ENCODE measurements at regions not wholly inside any gene's neighbourhood (a gene's known extent, or its start where the extent isn't known, plus 50 kb on each side); places are given as distances from the start of the nearest gene placed in this dataset.
A peak's percentile ranks its signal among the peaks of the same experiment; 100 is the strongest.

DNA sequence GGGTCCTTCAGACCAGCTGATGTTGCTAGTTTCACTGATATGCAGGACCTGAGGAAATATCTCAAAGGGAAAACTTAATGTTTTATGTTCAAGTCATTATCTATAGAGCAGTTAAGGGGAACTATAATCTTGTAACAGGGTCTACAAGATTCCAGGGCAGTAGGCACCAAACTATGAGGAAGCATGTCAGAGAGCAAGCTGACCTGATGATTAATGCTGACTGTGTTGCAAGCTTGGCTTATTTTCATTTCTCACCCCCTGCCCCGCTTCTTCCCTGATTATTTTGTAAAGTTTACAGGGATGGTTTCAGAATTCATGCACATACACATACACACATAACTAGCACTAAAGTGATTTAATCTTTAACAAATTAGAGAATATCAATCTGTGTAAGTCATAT is 84.3 kb upstream of the CACNA2D1 start:
- DNase-seq, result peak in 1 of 3 donors; percentile 13
- Histone ChIP-seq H3K4me2 (replicated peaks; ENCODE audit: extremely low read depth, low read length, poor library complexity, severe bottlenecking) (no peak overlapping the region), H3K4me1 (ENCODE audit: control insufficient read depth in 1 of 2, insufficient read depth in 2 of 2, low read length in 2 of 2) (no peaks in the 10 kb centered on the region), H3K36me3 (replicated peaks in 1 of 2; ENCODE audit: control insufficient read depth in 1 of 2, insufficient read depth in 2 of 2, low read length in 2 of 2) (no peaks in the 10 kb centered on the region), H3K27ac (ENCODE audit: low read depth in 1 of 2, low read length in 2 of 2) (no peak overlapping the region), H3K27me3 (ENCODE audit: control insufficient read depth in 2 of 2, insufficient read depth in 2 of 2, low read length in 2 of 2) (no peaks in the 10 kb centered on the region), H3K4me3 (replicated peaks in 1 of 3; ENCODE audit: low read depth in 2 of 3, low read length in 3 of 3) (no peak overlapping the region), H4K20me1 (ENCODE audit: insufficient read depth, low read length) (no peaks in the 10 kb centered on the region), H2AFZ (ENCODE audit: insufficient read depth, low read depth, low read length, poor library complexity, severe bottlenecking) (no peak overlapping the region), H3K79me2 (ENCODE audit: insufficient read depth, low read length) (no peaks in the 10 kb centered on the region), H3K9ac (ENCODE audit: insufficient read depth, low read length, poor library complexity, severe bottlenecking) (no peak overlapping the region), H3K9me3 (replicated peaks in 1 of 2; ENCODE audit: control insufficient read depth in 1 of 2, insufficient read depth in 1 of 2, low read length in 2 of 2) (no peaks in the 10 kb centered on the region)
- H3K36me3 Mint-ChIP-seq, result no peaks in the 10 kb centered on the region
- WGBS (ENCODE audit: insufficient coverage), result no CpG with 5 or more reads among the region's 1 CpG
- H3K4me1 Mint-ChIP-seq, result peaks cover 3% of the 10 kb centered on the region
- intact Hi-C loops (cut with micrococcal nuclease), result no loop called here
- H3K9me3 Mint-ChIP-seq, result peaks cover 0 to 9% (median 0%) of the 10 kb centered on the region in 7 donors
- no peak overlapping the region for H3K27ac Mint-ChIP-seq
- H3K27me3 Mint-ChIP-seq (ENCODE audit: low read depth in 3 of 3), result no peaks in the 10 kb centered on the region
- H3K4me3 Mint-ChIP-seq, result no peak overlapping the region
- TF ChIP-seq, protein P1, sequence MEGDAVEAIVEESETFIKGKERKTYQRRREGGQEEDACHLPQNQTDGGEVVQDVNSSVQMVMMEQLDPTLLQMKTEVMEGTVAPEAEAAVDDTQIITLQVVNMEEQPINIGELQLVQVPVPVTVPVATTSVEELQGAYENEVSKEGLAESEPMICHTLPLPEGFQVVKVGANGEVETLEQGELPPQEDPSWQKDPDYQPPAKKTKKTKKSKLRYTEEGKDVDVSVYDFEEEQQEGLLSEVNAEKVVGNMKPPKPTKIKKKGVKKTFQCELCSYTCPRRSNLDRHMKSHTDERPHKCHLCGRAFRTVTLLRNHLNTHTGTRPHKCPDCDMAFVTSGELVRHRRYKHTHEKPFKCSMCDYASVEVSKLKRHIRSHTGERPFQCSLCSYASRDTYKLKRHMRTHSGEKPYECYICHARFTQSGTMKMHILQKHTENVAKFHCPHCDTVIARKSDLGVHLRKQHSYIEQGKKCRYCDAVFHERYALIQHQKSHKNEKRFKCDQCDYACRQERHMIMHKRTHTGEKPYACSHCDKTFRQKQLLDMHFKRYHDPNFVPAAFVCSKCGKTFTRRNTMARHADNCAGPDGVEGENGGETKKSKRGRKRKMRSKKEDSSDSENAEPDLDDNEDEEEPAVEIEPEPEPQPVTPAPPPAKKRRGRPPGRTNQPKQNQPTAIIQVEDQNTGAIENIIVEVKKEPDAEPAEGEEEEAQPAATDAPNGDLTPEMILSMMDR (IDR thresholded peaks at IDR 0.05), result no peak

DNA sequence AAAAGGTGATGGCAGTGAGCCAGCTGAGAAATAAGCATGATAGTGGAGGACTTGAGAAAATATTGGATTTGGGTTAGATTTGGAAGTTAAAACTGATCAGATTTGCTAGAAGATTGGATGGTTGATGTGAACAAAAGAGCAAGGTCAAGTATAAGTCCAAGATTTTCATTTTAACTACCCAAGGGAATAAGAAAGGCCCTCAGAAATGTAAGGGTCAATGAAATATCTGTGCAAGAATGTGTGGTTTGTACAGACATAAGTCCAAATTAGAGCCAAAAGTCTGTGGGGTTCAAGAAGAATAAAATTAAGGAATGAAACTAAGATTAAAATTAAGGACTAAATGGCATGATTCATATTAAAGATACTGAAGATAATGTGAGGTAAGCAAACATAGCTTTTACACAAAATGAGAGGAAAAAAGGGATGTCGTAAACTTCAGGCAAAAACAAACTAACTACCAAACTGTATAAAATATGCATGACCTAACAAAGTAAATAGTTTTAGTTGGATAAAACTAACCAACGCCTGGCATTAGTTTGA is 78.4 kb upstream of the CACNA2D1 start:
- H3K4me3 ChIP-seq (replicated peaks in 1 of 3; ENCODE audit: low read depth in 2 of 3, low read length in 3 of 3), result no peak overlapping the region
- H3K36me3 Mint-ChIP-seq, result no peaks in the 10 kb centered on the region
- no CpG with 5 or more reads among the region's 2 CpGs for WGBS (ENCODE audit: insufficient coverage)

More for the DNA sequence above, 78.4 kb upstream of the CACNA2D1 start:
- no peak overlapping the region for H3K27ac ChIP-seq (ENCODE audit: low read depth in 1 of 2, low read length in 2 of 2)
- Mint-ChIP-seq H3K27me3 (ENCODE audit: low read depth in 3 of 3) (no peaks in the 10 kb centered on the region), H3K9me3 (peaks cover 0 to 3% (median 0%) of the 10 kb centered on the region in 7 donors), H3K27ac (no peak overlapping the region), H3K4me1 (no peaks in the 10 kb centered on the region), H3K4me3 (no peak overlapping the region)
- no peaks in the 10 kb centered on the region for H3K79me2 ChIP-seq (ENCODE audit: insufficient read depth, low read length)
- no peaks in the 10 kb centered on the region for H3K9me3 ChIP-seq (replicated peaks in 1 of 2; ENCODE audit: control insufficient read depth in 1 of 2, insufficient read depth in 1 of 2, low read length in 2 of 2)
- intact Hi-C loops (cut with micrococcal nuclease), result no loop called here
- no peak for DNase-seq
- no peaks in the 10 kb centered on the region for H3K36me3 ChIP-seq (replicated peaks in 1 of 2; ENCODE audit: control insufficient read depth in 1 of 2, insufficient read depth in 2 of 2, low read length in 2 of 2)
- H3K4me2 ChIP-seq (replicated peaks; ENCODE audit: extremely low read depth, low read length, poor library complexity, severe bottlenecking), result no peak overlapping the region
- H3K4me1 ChIP-seq (ENCODE audit: control insufficient read depth in 1 of 2, insufficient read depth in 2 of 2, low read length in 2 of 2), result no peaks in the 10 kb centered on the region
- H3K9ac ChIP-seq (ENCODE audit: insufficient read depth, low read length, poor library complexity, severe bottlenecking), result no peak overlapping the region
- no peaks in the 10 kb centered on the region for H4K20me1 ChIP-seq (ENCODE audit: insufficient read depth, low read length)
- H2AFZ ChIP-seq (ENCODE audit: insufficient read depth, low read depth, low read length, poor library complexity, severe bottlenecking), result no peak overlapping the region
- TF ChIP-seq, protein P1 (IDR thresholded peaks at IDR 0.05), result no peak
- no peaks in the 10 kb centered on the region for H3K27me3 ChIP-seq (ENCODE audit: control insufficient read depth in 2 of 2, insufficient read depth in 2 of 2, low read length in 2 of 2)
